GM23338 (cell line): ENCODE measurements at regions not wholly inside any gene's neighbourhood (a gene's known extent, or its start where the extent isn't known, plus 50 kb on each side); places are given as distances from the start of the nearest gene placed in this dataset.

ENCODE experiments used
- CREB1 ChIP-seq: fragments of 250-450 bp; sonication (Bioruptor Pico); IDR thresholded peaks from 2 replicates; pipeline ENCODE4 v1.5.0; 2020; ENCODE audit warnings: low read depth, mild to moderate bottlenecking, moderate library complexity
- EZH2 ChIP-seq: fragments of 200-600 bp; sonication (generic); IDR thresholded peaks from one replicate; pipeline ENCODE4 v1.8.0; 2017; ENCODE audit warnings: antibody characterized with exemption, mild to moderate bottlenecking, low read depth; ENCODE audit not compliant: unreplicated experiment
- EZH2phosphoT487 ChIP-seq: fragments of 200-600 bp; sonication (generic); IDR thresholded peaks from one replicate; pipeline ENCODE4 v1.8.1; 2018; ENCODE audit warnings: antibody characterized with exemption; ENCODE audit not compliant: unreplicated experiment
- NANOG ChIP-seq: IDR thresholded peaks from 2 replicates; pipeline ENCODE4 v1.6.1; 2016; ENCODE audit warnings: antibody characterized with exemption, borderline replicate concordance
- POLR2AphosphoS5 ChIP-seq: IDR thresholded peaks from 2 replicates; pipeline ENCODE4 v1.6.1; 2016; ENCODE audit warnings: antibody characterized with exemption, low read depth
- REST ChIP-seq: IDR thresholded peaks from one replicate; pipeline ENCODE4 v1.6.1; 2018; ENCODE audit warnings: antibody characterized with exemption; ENCODE audit not compliant: unreplicated experiment
- ZNF114 ChIP-seq: fragments of 250-450 bp; sonication (Bioruptor Pico); IDR thresholded peaks from 2 replicates; pipeline ENCODE4 v1.5.0; 2020; ENCODE audit warnings: mild to moderate bottlenecking, moderate library complexity
- ZNF462 ChIP-seq: fragments of 250-450 bp; sonication (Bioruptor Pico); IDR thresholded peaks from 2 replicates; pipeline ENCODE4 v1.5.0; 2020; ENCODE audit warnings: mild to moderate bottlenecking, moderate library complexity

DNA sequence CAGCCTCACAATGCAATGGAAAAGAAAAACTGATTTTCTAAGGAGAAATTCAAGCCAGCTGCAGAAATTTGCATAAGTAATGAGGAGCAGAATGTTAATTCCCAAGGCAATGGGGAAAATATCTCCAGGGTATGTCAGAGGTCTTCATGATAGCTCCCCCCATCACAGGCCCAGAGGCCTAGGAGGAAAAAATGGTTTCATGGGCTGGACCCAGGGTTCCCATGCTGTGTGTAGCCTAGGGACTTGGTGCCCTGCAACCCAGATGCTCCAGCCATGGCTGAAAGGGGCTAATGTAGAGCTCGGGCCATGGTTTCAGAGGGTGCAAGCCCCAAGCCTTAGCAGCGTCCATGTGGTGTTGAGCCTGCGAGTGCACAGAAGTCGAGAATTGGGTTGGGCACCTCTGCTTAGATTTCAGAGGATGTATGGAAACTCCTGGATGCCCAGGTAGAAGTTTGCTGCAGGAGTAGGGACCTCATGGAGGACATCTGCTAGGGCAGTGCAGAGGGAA lies 53.5 kb upstream of the TEX13C start (continued):
- no peak for TF ChIP-seq ZNF462 (CRISPR knock-in tag)
- TF ChIP-seq EZH2: no peak
- TF ChIP-seq NANOG: no peak
- TF ChIP-seq EZH2phosphoT487: no peak
- TF ChIP-seq ZNF114 (CRISPR knock-in tag): no peak
- TF ChIP-seq CREB1 (CRISPR knock-in tag): no peak
- no peak for TF ChIP-seq POLR2AphosphoS5
- no peak for TF ChIP-seq REST
